GM12874 (cell line): ENCODE measurements at regions not wholly inside any gene's neighbourhood (a gene's known extent, or its start where the extent isn't known, plus 50 kb on each side); places are given as distances from the start of the nearest gene placed in this dataset.
A peak's percentile ranks its signal among the peaks of the same experiment; 100 is the strongest.

Experiments used
- TF ChIP-seq, protein P1 (sequence below): IDR thresholded peaks from 2 replicates; pipeline ENCODE4 v1.5.1; 2011; ENCODE audit warnings: low read depth, mild to moderate bottlenecking, control low read depth, low read length, moderate library complexity; ENCODE audit not compliant: insufficient read depth

DNA sequence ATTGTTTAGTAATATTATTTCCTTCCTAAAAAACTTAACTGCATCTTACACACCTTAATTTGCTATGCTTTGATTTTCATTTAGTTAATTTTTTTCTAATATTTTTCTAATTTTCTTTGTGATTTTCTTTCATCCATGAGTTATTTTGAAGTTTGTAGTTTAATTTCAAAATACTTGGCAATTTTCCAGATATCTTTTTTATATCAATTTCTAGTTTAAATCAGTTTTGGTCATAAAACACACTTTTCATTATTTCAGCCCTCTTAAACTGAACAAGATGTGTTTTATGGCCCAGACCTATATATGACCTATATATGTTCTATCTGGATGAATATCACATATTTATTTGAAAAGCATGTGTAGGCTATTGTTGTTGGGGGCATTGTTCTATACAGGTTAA is 759.9 kb upstream of the SGO1 start:
- TF ChIP-seq, protein P1, sequence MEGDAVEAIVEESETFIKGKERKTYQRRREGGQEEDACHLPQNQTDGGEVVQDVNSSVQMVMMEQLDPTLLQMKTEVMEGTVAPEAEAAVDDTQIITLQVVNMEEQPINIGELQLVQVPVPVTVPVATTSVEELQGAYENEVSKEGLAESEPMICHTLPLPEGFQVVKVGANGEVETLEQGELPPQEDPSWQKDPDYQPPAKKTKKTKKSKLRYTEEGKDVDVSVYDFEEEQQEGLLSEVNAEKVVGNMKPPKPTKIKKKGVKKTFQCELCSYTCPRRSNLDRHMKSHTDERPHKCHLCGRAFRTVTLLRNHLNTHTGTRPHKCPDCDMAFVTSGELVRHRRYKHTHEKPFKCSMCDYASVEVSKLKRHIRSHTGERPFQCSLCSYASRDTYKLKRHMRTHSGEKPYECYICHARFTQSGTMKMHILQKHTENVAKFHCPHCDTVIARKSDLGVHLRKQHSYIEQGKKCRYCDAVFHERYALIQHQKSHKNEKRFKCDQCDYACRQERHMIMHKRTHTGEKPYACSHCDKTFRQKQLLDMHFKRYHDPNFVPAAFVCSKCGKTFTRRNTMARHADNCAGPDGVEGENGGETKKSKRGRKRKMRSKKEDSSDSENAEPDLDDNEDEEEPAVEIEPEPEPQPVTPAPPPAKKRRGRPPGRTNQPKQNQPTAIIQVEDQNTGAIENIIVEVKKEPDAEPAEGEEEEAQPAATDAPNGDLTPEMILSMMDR = no peak

DNA sequence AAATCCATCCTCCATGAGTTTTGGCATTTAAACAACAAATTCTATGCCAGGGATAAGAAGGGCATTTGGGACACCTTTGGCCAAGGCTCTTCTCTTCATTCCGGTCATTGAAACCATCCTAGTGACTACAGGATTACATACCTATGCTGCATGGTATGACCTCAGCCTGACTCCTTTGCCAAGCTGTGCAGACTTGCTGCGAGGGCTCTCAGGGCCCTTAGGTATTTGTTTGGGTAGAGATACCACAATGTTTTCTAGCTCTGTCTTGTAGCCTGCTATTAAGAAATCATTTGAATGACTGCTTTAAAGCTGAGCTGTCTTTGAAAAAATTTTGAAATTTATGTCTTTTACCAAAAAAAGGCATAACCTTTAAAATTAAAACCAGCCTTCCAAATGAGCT is 749.8 kb upstream of the SGO1 start:
- TF ChIP-seq, protein P1 = no peak

DNA sequence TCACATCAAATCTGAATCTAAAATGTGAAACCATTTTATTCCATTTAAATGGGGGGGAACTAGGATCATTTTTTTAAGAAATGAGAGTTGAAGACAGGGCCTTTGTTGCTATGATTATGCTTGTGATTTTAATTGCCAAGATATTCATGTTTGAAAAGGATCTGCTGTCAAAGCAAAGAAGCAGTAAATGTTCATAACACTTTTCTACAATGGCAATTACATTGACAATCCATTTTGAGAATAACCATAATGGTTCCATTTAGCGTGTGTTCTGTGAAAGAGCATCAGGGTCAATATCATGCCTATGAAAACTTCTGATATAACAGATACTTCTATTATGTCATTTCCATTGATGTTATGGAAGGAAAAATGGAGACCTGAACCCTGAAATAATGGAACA is 745.8 kb upstream of the SGO1 start:
- TF ChIP-seq, protein P1 = no peak

DNA sequence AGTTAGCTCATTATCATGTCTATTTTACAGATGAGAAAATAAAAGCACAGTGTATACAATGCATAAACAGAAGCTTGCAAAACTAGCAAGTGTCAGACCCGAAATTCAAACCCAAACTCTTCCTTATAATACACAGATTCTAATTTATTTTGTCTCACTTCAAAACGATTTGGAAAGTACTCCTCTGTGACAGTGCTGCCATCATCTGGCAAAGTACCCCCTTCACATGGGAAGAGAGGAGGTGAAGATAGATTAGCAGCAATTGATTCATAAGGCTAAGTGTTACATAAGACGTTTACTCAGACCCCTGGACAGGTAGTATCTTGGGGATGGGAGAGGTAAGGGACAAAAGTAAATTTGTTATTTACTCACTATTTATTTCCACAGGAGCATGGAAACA is 744.0 kb upstream of the SGO1 start:
- TF ChIP-seq, protein P1 = peak; percentile 7; the same call in 1 of the 2 replicates

DNA sequence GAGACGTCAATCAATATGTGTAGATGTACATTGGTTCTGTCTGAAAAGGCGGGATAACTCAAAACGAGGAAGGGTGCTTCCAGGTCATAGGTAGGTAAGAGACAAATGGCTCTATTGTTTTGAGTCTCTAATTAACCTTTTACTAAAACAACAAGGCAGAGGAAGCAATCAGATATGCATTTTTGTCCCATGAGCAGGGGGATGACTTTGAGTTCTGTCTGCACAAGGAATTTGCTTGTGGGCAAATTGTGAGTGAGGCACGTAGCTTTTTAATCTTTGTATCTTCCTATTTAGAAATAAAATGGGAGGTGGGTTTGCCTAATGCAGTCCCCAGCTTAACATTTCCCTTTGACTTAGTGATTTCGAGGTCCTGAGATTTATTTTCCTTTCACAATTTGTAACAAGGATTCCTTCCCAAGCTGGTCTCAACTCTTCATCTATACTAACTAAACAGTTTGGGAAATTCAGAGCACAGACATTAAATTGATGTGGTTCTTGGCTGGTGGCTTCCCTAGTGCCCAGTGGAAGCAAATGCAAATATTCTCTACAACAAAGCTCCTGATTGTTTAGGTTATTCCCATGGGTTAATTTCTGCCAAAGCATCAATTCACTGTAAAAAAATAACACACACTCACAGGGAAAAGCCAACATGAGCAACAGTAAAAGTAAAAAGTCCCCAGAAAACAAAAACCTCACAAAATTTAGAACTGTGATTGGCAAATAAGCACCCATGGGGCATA is 738.8 kb upstream of the SGO1 start:
- TF ChIP-seq, protein P1 = no peak

DNA sequence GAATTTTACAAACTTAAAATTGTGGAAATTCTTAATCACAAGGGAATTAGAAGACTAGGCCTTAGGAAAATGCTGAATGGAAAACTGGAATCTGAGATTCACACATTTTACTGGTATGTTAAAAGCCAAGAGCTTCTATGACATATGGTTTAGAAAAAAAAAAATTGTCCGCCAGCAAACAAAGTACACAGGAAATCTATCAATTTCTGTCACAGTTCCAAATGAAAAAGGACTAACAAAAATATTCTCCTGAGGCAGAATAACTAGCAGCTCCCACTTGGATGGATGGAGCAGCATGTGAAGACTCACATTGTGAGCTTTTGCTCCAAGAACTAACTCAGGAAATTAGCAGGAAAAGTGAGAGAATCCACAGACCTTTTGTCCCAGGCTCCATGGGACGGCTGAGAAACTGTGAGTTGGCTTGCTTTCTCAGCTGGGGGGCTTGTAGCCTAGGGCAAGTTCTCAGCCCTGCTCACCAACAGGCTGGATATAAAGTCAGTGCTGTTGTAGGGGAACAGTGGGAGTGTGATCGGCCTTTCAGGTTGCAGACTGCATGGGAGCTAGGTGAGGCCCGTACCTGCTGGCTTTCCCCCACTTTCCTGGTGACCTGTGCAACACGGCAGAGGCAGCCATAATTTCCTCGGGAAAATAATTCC is 731.1 kb upstream of the SGO1 start:
- TF ChIP-seq, protein P1 = no peak

DNA sequence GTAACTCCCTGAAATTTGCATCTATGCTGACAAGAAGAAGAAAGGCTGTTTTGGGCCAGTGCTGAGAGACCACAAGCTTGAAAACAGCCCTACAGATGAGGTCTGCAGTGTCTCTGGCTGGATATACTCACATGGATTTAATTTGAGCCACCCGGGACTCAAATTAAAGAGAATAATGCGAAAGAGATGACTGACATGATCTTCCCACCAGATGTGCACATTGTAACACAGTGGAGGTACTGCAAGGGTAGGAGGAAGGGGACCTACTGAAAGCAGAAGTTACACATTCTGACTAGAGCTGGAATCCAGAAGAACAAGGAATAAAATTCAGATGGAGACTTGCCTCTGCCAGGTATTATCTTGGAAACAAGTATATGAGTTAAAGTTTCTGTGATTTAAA is 728.3 kb upstream of the SGO1 start:
- TF ChIP-seq, protein P1 = no peak
